NCI-H1694 treated with DMSO at 0.1 percent for 48 hours (cell line): ENCODE measurements at regions not wholly inside any gene's neighbourhood (a gene's known extent, or its start where the extent isn't known, plus 50 kb on each side); places are given as distances from the start of the nearest gene placed in this dataset.
"Not testable (repeated sequence)": the region's sequence is repeated elsewhere in the genome, so short reads cannot be mapped to it uniquely, and the experiment has no call there.

Source experiments
- DNase-seq: peaks from one replicate; lab custom pipeline; 2025; lab: John Stamatoyannopoulos, UW

DNA sequence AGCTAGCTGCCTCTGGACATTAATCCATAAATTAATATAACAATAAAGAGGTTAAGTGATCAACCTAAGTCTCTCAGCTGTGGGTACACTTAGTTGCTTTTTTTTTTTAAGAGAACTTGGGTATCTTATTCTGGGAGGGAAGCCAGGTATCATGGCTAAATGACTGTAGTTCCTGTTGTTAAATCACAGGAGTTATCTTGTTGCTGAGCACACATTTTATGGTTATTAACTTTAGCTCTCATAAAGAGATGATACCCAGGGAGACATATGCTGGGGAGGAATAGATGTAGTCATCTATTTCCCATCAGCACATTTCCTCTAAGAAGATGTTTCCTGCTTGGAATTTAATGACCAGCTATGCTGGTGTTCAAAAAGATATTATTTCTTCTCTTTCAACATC, 227.8 kb downstream of the PTGER3 start:
- DNase-seq = no peak

DNA sequence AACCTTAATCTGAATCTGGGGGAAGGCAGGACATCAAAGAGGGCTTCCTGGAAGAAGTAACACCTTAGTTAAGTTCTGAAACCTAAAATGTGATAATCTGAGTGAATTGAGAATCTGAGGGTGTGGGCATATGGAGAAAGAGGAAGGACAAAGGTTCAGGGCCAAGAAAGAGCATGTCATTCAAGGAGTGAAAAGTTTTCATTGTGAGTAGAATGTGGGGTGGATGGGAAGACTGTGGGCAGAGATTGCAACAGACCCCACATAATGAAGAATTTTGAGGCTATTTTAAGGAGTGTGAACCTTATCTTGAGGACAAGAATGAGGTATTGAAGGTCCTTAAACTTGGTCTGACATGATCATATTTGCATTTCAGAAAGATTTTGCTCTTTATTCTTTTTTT, 227.2 kb downstream of the PTGER3 start:
- DNase-seq = no peak

DNA sequence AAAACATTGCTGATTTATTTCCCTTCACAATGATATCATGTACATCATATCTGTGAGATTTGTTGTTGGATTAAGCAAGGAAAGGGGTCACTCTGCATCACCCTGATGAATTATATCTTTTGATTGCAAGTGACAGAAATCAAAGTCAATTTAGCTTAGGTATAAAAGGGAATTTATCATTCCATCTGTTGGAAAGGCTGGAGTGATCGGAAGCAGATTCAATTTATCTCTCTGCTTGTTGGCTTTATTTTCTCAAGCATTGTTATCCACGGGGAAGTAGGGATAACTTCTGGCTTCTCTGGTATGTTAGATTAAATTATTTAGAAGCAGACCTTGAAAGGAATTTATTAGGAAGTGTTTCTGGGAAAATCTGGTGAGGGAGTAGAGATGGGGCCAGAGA, 226.6 kb downstream of the PTGER3 start:
- no peak for DNase-seq

DNA sequence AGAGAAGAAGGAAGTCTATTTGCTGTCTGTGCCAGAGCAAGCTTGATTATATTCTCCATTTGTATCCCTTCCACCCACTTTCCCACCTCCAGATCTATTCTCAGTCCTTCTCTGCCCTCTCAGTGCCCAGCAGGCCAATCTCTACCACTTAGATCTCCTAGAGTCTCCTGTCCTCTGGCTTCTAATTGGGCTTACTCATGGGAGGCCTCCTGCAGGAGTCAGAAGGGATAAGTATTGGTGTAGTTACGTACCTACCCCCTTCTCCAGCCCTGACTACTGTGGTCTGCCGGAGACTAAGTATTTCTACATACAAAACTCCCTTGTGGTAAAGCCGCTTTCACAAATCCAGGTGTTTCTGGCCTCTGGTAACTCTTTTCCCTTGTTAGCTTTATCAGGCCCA, 221.2 kb downstream of the PTGER3 start:
- no peak for DNase-seq

DNA sequence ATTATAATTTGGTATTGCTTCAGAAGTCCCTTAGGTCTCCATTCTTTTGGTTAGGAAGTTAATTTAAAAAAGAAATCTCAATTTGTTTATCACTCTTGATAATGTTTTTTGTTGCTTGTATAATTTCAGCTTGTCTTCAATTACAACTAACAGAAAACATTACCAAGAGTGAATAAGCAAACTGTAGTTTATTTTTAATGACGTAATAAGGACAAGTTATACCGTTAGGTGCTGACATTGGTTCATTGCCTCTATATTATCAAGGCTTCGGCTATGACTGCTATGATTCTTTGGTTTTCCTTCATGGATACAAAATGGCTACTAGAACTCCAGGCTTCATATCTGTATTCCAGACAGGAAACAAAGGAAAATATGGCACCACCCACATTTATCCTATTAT, 220.6 kb downstream of the PTGER3 start:
- no peak for DNase-seq

DNA sequence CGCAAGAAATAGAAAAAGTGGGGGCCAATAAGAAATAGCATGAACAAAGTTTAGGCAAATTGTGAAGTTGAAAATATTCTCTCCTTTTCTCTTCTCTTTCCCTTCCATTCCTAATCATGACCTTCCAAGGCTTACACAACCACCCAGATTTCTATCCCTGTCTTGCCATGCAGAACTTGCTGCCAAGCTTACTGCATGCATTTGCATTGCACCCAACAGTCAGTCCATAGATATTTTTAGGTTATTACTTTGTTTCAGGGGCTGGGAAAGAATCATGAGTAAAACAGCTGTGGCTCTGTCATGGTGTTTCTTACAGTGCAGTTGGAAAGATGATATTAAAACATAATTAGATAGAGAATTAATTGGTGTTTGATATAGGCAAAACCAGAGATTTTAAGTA, 219.4 kb downstream of the PTGER3 start:
- DNase-seq = no peak

DNA sequence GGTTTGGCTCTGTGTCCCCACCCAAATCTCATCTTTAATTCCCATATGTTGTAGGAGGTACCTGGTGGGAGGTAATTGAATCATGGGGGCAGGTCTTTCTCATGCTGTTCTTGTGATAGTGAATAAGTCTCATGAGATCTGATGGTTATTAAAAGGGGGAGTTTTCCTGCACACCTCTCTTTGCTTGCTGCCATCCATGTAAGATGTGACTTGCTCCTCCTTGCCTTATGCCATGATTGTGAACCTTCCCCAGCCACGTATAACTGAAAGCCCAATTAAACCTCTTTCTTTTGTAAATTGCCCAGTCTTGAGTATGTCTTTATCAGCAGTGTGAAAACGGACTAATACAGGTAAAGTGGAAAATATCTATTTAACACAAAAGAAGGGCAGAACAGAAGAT, 213.3 kb downstream of the PTGER3 start:
- DNase-seq = not testable (repeated sequence)

DNA sequence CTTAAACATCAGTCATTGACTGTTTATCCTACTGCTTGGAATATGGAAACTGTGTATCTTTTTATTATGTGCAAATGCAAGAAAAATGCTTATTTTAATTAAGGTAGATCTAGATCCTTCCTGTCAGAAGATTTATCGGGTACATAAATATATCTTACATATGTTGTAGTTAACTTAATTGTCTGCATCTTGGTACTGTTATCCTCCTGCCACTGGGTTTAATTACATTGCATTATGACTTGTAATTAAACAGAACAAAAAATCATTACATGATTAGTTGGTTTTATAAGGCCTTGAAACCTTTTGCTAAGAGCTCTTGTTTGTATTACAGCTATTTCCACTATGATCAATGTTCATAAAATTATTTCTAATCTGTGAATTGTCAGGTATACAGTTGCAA, 211.2 kb downstream of the PTGER3 start:
- DNase-seq = no peak

DNA sequence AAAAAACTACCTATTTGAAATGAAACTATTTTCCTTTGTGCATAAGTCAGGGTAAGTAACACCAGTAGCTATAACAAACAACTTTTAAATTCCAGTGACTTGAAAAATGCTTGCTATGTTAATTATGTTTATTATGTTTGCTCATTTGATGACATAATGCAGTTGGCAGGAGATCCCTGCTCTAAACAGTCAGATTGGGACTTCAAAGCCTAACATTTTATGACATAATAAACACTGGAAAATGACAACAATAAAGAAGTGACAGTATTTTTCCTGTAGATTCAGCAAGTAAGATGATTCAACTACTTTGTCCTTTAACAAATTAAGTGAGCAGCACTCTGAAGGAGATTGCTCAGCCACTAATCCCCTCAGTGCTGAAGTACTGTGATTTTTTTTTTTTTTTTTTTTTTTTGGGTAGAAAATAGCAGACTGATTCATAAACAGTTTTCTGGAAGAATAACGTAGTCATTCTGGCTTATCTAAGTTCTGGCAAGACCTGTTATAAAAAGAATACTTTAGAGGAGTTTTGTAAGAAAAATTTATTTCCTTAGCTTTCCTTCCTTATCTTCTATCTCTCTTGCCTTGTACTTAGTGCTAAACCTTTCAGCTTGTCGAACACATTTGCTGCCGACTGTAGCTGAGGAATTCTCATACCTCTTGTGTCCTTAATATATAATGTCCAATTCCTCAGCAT, 207.2 kb downstream of the PTGER3 start:
- DNase-seq = no peak

DNA sequence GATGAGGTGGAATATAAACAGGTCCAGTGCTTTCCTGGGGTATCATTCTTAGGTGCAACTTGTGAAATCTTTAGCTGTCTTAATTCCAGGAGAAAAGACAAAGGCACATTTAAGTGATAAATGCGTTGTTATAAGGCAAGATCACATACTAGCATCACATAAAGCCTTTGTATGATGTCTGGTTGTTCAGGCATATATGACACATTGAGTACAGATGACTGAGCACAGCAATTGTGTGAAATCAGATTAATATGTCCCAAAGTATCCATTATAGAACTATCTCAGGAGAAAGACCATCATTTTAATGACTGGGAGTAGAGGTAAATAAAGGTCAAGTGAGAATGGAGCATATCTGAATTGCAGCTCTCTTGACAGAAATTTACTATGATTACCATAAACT, 205.1 kb downstream of the PTGER3 start:
- no peak for DNase-seq

DNA sequence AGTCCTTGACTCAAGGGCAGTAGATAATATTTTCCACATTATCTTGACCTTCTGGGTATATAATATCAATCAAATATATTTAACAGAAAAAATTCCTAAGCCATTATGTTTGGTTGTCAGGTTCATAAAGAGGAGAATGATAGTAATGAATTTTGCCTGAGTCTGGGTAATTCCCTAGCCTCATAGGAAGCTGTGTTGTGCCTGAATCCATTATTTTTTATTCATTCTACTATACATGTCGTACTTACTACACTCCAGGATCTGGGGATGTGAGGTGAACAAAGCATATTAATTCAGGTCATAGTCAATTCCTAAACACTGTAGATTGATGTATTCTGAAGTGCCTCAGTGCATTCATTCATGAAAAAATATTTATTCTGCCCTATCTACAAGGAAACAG, 204.2 kb downstream of the PTGER3 start:
- DNase-seq = no peak

DNA sequence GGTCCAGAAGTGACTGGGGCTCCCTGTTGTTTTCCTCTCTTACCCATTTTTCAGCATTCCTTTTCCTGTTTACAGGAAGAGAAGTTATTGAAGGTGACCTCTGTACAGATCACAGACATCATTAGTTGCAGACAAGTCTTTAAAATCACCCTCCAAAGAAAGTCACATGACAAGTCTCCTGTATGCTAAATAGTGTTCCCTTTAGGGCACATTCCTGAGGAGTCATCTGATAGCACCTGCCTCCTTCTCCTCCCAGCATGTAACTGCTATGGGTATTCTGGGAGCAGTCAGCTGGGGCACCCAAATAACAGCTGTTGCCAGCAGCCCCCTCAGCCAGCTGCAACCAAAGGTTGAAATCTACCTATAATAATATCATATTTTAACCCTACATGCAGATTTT, 200.6 kb downstream of the PTGER3 start:
- DNase-seq = no peak

DNA sequence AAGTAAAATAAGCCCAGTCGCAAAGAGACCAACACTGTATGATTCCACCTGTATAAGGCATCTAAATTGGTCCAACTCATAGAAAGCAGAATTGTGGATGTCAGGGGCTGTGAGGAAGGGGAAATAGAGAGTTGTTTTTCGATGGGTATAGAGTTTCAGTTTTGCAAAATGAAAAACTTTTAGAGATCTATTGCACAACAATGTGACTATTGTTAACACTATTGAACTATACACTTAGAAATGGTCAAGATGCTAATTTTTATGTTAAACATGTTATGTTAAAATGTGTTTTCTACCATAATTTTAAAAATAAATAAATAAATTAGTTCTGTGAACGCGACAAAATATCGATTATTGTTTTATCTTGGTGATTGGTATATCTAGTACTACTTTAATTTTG, 192.4 kb downstream of the PTGER3 start:
- DNase-seq = no peak

DNA sequence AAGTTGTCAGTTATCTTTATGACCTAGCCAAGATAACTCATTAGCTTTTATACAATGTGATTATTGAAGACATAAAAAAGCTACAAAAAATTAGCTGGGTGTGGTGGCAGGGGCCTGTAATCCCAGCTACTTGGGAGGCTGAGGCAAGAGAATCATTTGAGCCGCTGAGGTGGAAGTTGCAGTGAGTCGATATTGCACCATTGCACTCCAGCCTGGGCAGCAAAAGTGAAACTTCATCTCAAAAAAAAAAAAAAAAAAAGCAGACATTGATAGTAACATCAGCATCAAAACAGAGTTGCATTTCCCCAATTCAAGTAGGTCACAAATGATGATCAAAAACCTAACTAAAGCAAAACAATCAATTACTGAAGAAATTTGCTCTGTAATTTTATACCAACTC, 191.4 kb downstream of the PTGER3 start:
- DNase-seq = no peak

DNA sequence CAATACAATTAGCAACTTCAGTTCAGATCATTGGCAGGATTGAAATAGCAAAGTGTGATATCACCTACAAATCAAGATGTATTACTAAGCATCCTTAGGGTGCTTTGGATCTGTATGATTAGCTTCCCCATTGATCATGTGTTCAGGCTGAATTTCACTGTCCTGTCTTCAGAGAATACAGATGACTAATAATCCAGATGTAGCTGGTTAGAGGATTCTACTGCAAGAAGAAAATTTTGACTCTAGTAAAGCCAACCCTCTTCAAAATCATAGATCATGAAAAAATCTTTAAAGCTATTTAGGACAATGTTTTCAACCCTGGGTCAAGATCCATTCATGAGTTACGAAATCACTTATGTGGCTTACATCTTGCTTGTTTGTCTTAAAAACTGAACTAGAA, 184.4 kb downstream of the PTGER3 start:
- no peak for DNase-seq

DNA sequence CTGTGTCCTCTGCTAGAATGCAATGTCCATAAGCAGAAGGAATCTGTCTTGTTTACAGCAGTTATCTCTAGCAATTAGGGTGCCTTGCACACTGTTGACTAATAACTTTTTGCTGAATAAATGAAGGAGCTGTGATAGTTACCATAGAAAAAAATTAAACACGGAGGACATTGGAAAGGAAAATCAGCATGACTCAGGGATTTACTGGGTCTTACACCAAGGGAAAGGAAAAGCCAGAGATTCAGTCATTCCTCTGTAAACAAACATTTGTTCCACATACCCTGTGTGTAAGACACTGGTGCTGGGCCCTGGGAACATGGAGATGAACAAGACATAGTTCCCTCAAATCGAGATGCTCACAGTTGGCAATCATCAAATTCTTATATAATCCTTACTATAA, 183.3 kb downstream of the PTGER3 start:
- no peak for DNase-seq

DNA sequence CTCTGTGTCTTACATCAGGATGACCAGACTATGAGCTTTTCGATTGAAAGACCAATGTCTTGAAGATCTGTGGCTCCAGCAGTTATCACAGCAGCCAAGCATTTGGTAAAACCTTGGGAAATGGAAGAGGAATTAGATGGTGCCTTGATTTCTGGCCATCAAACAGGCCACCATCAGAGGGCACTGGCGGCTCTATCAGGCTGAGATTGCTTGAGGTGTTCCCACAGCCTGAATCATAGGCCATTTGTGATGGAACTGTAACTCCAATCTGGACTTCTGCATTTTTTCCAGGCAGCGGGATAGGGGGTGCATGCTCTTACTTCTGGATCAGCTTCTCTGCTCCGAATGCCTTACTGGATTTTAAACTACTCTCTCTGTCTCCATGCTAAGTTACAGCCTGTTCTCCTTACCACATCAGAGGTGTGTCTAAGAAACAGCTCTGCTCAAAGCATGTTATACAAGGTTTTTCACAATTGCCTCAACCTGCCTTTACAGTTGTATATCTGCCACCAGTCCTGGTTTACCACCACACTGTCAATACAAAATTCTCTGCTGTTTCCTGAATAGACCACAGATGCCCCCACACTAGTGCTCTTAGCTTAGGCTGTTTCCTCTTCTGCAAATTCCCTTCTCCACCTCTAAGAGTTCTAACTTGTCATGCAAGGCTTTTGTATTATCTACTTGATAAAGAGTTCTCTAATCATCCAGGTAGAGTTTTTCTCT, 180.9 kb downstream of the PTGER3 start:
- DNase-seq = no peak

DNA sequence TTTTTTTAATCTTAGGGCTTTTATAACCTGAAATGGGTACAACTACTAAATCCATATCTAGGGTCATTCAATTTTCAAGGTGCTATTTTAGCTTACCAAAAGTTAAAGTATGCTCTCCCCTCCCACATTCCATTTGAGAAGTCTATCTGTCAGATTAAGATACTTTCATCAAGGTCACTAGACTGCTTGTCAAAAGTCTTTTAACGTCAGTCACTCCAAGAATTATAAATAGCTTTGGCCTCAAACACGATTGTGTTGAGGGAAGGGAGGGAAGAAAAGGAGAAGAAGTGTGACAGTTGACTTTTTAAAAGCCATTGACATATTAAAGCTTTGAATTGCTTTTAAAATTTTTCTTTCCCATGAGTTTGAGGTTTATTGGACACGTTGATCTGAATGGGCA, 175.8 kb downstream of the PTGER3 start:
- DNase-seq = no peak

DNA sequence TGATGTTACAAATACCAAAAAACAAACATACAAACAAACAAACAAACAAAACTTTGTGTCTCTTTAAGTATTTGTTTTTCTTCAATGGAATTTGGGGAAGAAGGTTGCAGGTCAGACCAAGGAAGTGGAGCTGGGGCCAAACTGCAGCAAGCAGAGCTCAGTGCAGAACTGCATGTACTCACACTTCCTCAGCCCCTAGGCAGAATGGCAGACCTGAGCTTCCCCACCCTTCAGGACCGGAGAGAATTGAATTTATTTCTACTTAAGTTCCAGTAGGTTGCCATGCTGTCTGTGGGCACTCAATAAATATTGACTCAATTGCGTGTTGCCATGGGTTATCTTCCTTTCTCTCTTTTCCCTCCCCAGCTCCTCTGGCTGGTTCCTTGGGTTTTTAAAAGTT, 173.6 kb downstream of the PTGER3 start:
- DNase-seq = no peak

DNA sequence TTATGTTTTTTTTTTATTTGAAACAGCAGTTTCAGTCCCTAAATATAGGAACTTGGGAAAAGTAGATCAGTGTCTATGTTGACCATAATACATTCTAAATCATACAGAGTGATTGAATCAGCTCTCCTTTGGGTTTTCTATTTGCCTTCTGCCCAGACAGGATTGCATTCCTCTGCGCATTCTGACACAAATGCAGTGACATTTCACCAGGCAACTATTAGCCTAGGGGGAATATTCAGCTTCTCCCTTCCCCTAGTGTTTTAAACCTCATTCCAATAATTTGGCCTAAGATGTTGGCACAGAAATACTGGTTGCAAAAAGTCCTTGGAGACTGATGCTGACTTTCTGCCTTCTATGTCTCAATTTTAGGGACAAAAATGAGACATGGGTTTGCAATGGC, 172.8 kb downstream of the PTGER3 start:
- DNase-seq = no peak

DNA sequence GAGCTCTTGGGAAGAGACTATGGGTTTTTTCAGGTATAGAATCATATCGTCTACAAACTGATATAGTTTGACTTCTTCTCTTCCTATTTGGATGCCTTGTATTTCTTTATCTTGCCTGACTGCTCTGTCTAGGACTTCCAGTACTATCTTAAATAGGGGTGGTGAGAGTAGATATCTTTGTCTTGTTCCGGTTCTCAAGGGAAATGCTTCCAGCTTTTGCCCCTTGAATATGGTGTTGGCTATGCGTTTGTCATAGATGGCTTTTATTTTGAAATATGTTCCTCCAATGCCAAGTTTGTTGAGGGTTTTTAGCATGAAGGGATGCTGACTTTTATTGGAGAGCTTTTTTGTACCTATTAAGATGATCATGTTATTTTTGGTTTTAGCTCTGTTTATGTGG, 170.3 kb downstream of the PTGER3 start:
- no peak for DNase-seq

DNA sequence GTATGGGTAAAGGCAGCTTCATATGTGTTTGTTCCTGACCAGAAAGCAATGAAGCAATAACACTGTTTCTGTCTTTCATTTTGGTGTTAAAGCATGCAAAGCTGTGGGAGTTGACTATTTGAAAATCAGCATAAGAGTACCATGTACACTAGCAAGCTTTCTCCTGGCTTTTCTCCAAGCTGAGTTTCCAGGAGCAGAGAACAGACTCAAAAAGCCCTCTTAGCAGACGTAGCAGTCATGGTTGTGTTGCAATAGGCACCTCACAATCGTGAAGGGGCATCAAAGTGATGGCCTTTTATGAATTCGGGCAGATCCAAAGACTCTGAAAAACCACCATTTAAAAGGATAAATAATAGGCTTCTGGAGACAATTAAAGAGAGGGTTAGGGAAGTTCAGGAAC, 159.7 kb downstream of the PTGER3 start:
- DNase-seq = no peak

DNA sequence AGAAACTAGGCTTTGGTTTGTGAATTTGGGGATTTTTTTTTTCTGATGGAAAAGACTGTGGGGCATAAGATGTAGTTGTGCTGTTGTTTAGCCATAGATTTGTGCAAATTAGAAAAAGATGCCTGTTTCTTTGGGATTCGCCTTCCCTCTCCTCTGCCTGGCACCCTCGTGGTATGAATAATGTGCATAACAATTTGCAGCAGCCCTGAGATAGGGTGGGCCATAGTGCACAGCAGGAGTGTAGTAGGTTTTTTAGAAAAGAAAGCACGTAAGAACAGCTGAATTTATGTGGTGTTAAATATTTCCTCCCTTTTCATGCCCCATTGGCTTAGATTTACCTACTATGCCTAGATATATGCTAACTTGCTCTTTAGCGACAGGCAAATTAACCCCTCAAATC, 158.9 kb downstream of the PTGER3 start:
- DNase-seq = no peak

DNA sequence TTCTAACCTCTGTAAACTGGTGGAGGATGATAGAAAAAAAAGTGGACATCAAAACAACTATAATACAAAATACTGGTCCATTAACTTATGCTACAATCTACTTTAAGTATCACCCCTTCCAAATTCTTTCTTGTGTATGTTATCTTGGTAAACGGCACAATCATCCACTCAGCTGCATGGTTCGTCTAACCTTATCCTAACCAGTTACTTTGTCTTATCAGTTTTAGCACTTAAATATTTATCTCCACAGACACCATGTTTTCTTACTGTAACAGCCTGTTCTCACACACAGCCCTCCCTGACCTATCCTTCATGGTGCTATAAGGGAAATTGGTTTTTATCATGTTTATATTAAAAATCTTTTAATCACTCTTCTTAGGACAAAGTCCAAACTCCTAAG, 157.2 kb downstream of the PTGER3 start:
- DNase-seq = no peak
